WTC11 (cell line): ENCODE measurements at regions not wholly inside any gene's neighbourhood (a gene's known extent, or its start where the extent isn't known, plus 50 kb on each side); places are given as distances from the start of the nearest gene placed in this dataset.

ENCODE experiments used
- ATAC-seq: fragments of 200-7000 bp; cut with Tn5 transposase; 2 replicates; pipeline ENCODE4 v1.10.0; 2021; ENCODE audit warnings: mild to moderate bottlenecking, moderate library complexity
- CTCF ChIA-PET: fragments of 300-600 bp; sonication (Branson Sonifier 250); formaldehyde crosslinking; loops from one replicate; lab custom pipeline; 2021; ENCODE audit warnings: antibody characterized with exemption; lab: Charles Lee
- POLR2A ChIA-PET: fragments of 350-600 bp; sonication (Branson Sonifier 250); formaldehyde crosslinking; loops from one replicate; lab custom pipeline; 2021; ENCODE audit warnings: antibody characterized with exemption; lab: Charles Lee
- DNase-seq: peaks from one replicate; pipeline ENCODE4 v3.0.0; 2021; ENCODE audit warnings: low spot score
- H3K27ac Mint-ChIP-seq: 2 replicates; pipeline ENCODE4 v1.8.0; 2021; ENCODE audit warnings: mixed read lengths
- H3K27me3 Mint-ChIP-seq: 2 replicates; pipeline ENCODE4 v1.8.0; 2021; ENCODE audit warnings: low read depth, mild to moderate bottlenecking, moderate library complexity, mixed read lengths
- H3K36me3 Mint-ChIP-seq: 2 replicates; pipeline ENCODE4 v1.8.0; 2021; ENCODE audit warnings: mixed read lengths
- H3K4me1 Mint-ChIP-seq: 2 replicates; pipeline ENCODE4 v1.8.0; 2022; ENCODE audit warnings: mixed read lengths
- H3K4me3 Mint-ChIP-seq: 2 replicates; pipeline ENCODE4 v1.8.0; 2021; ENCODE audit warnings: mild to moderate bottlenecking, moderate library complexity, mixed read lengths
- H3K9me3 Mint-ChIP-seq: 2 replicates; pipeline ENCODE4 v1.8.0; 2021; ENCODE audit warnings: mixed read lengths
- CREM ChIP-seq: sonication (generic); formaldehyde crosslinking; IDR thresholded peaks from 2 replicates; pipeline ENCODE4 v1.8.1; 2022; ENCODE audit warnings: mild to moderate bottlenecking, missing genetic modification reagents, moderate library complexity
- ELF4 ChIP-seq: sonication (generic); formaldehyde crosslinking; IDR thresholded peaks from 2 replicates; pipeline ENCODE4 v1.8.1; 2022; ENCODE audit warnings: low read depth, mild to moderate bottlenecking, moderate library complexity, missing genetic modification reagents
- ETV6 ChIP-seq: sonication (generic); formaldehyde crosslinking; IDR thresholded peaks from 2 replicates; pipeline ENCODE4 v1.8.1; 2022; ENCODE audit warnings: mild to moderate bottlenecking, missing genetic modification reagents
- FOXP1 ChIP-seq: sonication (generic); formaldehyde crosslinking; IDR thresholded peaks from 2 replicates; pipeline ENCODE4 v1.8.0; 2022; ENCODE audit warnings: missing genetic modification reagents, mild to moderate bottlenecking, moderate library complexity, borderline replicate concordance
- GABPB1 ChIP-seq: sonication (generic); formaldehyde crosslinking; IDR thresholded peaks from 2 replicates; pipeline ENCODE4 v1.8.1; 2023; ENCODE audit warnings: mild to moderate bottlenecking, missing genetic modification reagents
- GTF2I ChIP-seq: fragments of 250-450 bp; sonication (Bioruptor Pico); conservative IDR thresholded peaks from 2 replicates; pipeline ENCODE4 v1.4.0; 2021; ENCODE audit warnings: mild to moderate bottlenecking
- IRF1 ChIP-seq: sonication (generic); formaldehyde crosslinking; IDR thresholded peaks from 2 replicates; pipeline ENCODE4 v1.8.0; 2023; ENCODE audit warnings: missing genetic modification reagents
- JAZF1 ChIP-seq: fragments of 250-450 bp; sonication (Bioruptor Pico); IDR thresholded peaks from 2 replicates; pipeline ENCODE4 v1.9.0; 2021; ENCODE audit warnings: moderate library complexity, mild to moderate bottlenecking, inconsistent platforms
- RORB ChIP-seq: fragments of 250-450 bp; sonication (Bioruptor Pico); IDR thresholded peaks from 2 replicates; pipeline ENCODE4 v1.9.0; 2021; ENCODE audit warnings: mild to moderate bottlenecking
- TEAD1 ChIP-seq: sonication (generic); formaldehyde crosslinking; IDR thresholded peaks from 2 replicates; pipeline ENCODE4 v1.8.0; 2022; ENCODE audit warnings: mild to moderate bottlenecking, missing genetic modification reagents
- TP53 ChIP-seq: sonication (generic); formaldehyde crosslinking; IDR thresholded peaks from 2 replicates; pipeline ENCODE4 v1.8.1; 2023; ENCODE audit warnings: mild to moderate bottlenecking, missing genetic modification reagents
- ZNF138 ChIP-seq: sonication (generic); formaldehyde crosslinking; conservative IDR thresholded peaks from 2 replicates; pipeline ENCODE4 v1.8.1; 2022; ENCODE audit warnings: mild to moderate bottlenecking, moderate library complexity, missing genetic modification reagents
- ZNF396 ChIP-seq: fragments of 250-450 bp; sonication (Bioruptor Pico); IDR thresholded peaks from 2 replicates; pipeline ENCODE4 v1.8.0; 2021; ENCODE audit warnings: mild to moderate bottlenecking, moderate library complexity, borderline replicate concordance
- ZNF416 ChIP-seq: fragments of 250-450 bp; sonication (Bioruptor Pico); IDR thresholded peaks from 2 replicates; pipeline ENCODE4 v1.9.0; 2021; ENCODE audit warnings: mild to moderate bottlenecking, inconsistent platforms
- ZNF423 ChIP-seq: fragments of 250-450 bp; sonication (Bioruptor Pico); IDR thresholded peaks from 2 replicates; pipeline ENCODE4 v2.1.2; 2022; ENCODE audit warnings: mild to moderate bottlenecking, moderate library complexity
- TF ChIP-seq, protein P1 (sequence below): sonication (generic); formaldehyde crosslinking; IDR thresholded peaks from 2 replicates; pipeline ENCODE4 v1.8.1; 2023; ENCODE audit warnings: mild to moderate bottlenecking, missing genetic modification reagents, borderline replicate concordance
- TF ChIP-seq, protein P2 (sequence below): fragments of 250-450 bp; sonication (Bioruptor Pico); IDR thresholded peaks from 2 replicates; pipeline ENCODE4 v1.9.0; 2021; ENCODE audit warnings: moderate library complexity, mild to moderate bottlenecking, inconsistent platforms, borderline replicate concordance
- TF ChIP-seq, protein P3 (sequence below): sonication (generic); formaldehyde crosslinking; IDR thresholded peaks from 2 replicates; pipeline ENCODE4 v1.8.1; 2022; ENCODE audit warnings: low read depth, missing genetic modification reagents, borderline replicate concordance
- TF ChIP-seq, protein P4 (sequence below): sonication (generic); formaldehyde crosslinking; conservative IDR thresholded peaks from 2 replicates; pipeline ENCODE4 v1.8.1; 2022; ENCODE audit warnings: mild to moderate bottlenecking, missing genetic modification reagents
- TF ChIP-seq, protein P5 (sequence below): sonication (generic); formaldehyde crosslinking; IDR thresholded peaks from 2 replicates; pipeline ENCODE4 v1.8.1; 2023; ENCODE audit warnings: mild to moderate bottlenecking, moderate library complexity, missing genetic modification reagents
- TF ChIP-seq, protein P6 (sequence below): fragments of 250-450 bp; sonication (Bioruptor Pico); conservative IDR thresholded peaks from 2 replicates; pipeline ENCODE4 v1.9.0; 2021; ENCODE audit warnings: mild to moderate bottlenecking

GRCh38 chr9:27800159-27800558 lies 226.9 kb upstream of the C9orf72 start (continued):
- TF ChIP-seq, protein P1, sequence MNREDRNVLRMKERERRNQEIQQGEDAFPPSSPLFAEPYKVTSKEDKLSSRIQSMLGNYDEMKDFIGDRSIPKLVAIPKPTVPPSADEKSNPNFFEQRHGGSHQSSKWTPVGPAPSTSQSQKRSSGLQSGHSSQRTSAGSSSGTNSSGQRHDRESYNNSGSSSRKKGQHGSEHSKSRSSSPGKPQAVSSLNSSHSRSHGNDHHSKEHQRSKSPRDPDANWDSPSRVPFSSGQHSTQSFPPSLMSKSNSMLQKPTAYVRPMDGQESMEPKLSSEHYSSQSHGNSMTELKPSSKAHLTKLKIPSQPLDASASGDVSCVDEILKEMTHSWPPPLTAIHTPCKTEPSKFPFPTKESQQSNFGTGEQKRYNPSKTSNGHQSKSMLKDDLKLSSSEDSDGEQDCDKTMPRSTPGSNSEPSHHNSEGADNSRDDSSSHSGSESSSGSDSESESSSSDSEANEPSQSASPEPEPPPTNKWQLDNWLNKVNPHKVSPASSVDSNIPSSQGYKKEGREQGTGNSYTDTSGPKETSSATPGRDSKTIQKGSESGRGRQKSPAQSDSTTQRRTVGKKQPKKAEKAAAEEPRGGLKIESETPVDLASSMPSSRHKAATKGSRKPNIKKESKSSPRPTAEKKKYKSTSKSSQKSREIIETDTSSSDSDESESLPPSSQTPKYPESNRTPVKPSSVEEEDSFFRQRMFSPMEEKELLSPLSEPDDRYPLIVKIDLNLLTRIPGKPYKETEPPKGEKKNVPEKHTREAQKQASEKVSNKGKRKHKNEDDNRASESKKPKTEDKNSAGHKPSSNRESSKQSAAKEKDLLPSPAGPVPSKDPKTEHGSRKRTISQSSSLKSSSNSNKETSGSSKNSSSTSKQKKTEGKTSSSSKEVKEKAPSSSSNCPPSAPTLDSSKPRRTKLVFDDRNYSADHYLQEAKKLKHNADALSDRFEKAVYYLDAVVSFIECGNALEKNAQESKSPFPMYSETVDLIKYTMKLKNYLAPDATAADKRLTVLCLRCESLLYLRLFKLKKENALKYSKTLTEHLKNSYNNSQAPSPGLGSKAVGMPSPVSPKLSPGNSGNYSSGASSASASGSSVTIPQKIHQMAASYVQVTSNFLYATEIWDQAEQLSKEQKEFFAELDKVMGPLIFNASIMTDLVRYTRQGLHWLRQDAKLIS (CRISPR knock-in tag), result no peak
- TF ChIP-seq, protein P2, sequence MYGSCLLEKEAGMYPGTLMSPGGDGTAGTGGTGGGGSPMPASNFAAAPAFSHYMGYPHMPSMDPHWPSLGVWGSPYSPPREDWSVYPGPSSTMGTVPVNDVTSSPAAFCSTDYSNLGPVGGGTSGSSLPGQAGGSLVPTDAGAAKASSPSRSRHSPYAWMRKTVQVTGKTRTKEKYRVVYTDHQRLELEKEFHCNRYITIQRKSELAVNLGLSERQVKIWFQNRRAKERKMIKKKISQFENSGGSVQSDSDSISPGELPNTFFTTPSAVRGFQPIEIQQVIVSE (CRISPR knock-in tag), result no peak
- TF ChIP-seq ZNF396 (no peak), ELF4 (no peak), RORB (no peak), GTF2I (CRISPR knock-in tag) (no peak), ETV6 (CRISPR knock-in tag) (no peak)
- TF ChIP-seq, protein P3, sequence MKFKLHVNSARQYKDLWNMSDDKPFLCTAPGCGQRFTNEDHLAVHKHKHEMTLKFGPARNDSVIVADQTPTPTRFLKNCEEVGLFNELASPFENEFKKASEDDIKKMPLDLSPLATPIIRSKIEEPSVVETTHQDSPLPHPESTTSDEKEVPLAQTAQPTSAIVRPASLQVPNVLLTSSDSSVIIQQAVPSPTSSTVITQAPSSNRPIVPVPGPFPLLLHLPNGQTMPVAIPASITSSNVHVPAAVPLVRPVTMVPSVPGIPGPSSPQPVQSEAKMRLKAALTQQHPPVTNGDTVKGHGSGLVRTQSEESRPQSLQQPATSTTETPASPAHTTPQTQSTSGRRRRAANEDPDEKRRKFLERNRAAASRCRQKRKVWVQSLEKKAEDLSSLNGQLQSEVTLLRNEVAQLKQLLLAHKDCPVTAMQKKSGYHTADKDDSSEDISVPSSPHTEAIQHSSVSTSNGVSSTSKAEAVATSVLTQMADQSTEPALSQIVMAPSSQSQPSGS (CRISPR knock-in tag), result no peak
- TF ChIP-seq, protein P4, sequence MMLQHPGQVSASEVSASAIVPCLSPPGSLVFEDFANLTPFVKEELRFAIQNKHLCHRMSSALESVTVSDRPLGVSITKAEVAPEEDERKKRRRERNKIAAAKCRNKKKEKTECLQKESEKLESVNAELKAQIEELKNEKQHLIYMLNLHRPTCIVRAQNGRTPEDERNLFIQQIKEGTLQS (CRISPR knock-in tag), result no peak

- ATAC-seq (no peak), DNase-seq (no peak)
- POLR2A ChIA-PET, result no interaction called here
- H3K9me3 Mint-ChIP-seq, result peaks cover under 1% of the 10 kb centered on the region; the same call in 1 of the 2 replicates
- H3K4me1 Mint-ChIP-seq, result no peaks in the 10 kb centered on the region
- no peak overlapping the region for H3K4me3 Mint-ChIP-seq
- no peak overlapping the region for H3K27ac Mint-ChIP-seq
- CTCF ChIA-PET, result interaction anchor here (1.4 kb wide), 1 partner anchor 13 kb away, joined by 5 read pairs; no protein-coding TSS in a partner anchor
- no peaks in the 10 kb centered on the region for H3K36me3 Mint-ChIP-seq
- H3K27me3 Mint-ChIP-seq, result no peaks in the 10 kb centered on the region
- TF ChIP-seq GABPB1 (CRISPR knock-in tag) (no peak), JAZF1 (CRISPR knock-in tag) (no peak), ZNF138 (no peak), RORB (no peak)
- TF ChIP-seq, protein P2 (CRISPR knock-in tag), result no peak
- TF ChIP-seq, all 79 proteins: peak for 0
Measured at GRCh38 chr9:27800692-27801370, 227.6 kb upstream of the C9orf72 start.

GRCh38 chr9:27801545-27801944 lies 228.3 kb upstream of the C9orf72 start:
- Mint-ChIP-seq H3K27ac (no peak overlapping the region), H3K36me3 (no peaks in the 10 kb centered on the region), H3K4me1 (no peaks in the 10 kb centered on the region), H3K27me3 (no peaks in the 10 kb centered on the region), H3K4me3 (no peak overlapping the region), H3K9me3 (no peaks in the 10 kb centered on the region)
- CTCF ChIA-PET, result no interaction called here
- POLR2A ChIA-PET, result no interaction called here
- DNase-seq (no peak), ATAC-seq (no peak)
- TF ChIP-seq, protein P5, sequence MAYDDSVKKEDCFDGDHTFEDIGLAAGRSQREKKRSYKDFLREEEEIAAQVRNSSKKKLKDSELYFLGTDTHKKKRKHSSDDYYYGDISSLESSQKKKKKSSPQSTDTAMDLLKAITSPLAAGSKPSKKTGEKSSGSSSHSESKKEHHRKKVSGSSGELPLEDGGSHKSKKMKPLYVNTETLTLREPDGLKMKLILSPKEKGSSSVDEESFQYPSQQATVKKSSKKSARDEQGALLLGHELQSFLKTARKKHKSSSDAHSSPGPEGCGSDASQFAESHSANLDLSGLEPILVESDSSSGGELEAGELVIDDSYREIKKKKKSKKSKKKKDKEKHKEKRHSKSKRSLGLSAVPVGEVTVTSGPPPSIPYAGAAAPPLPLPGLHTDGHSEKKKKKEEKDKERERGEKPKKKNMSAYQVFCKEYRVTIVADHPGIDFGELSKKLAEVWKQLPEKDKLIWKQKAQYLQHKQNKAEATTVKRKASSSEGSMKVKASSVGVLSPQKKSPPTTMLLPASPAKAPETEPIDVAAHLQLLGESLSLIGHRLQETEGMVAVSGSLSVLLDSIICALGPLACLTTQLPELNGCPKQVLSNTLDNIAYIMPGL (CRISPR knock-in tag), result no peak
- TF ChIP-seq, protein P6, sequence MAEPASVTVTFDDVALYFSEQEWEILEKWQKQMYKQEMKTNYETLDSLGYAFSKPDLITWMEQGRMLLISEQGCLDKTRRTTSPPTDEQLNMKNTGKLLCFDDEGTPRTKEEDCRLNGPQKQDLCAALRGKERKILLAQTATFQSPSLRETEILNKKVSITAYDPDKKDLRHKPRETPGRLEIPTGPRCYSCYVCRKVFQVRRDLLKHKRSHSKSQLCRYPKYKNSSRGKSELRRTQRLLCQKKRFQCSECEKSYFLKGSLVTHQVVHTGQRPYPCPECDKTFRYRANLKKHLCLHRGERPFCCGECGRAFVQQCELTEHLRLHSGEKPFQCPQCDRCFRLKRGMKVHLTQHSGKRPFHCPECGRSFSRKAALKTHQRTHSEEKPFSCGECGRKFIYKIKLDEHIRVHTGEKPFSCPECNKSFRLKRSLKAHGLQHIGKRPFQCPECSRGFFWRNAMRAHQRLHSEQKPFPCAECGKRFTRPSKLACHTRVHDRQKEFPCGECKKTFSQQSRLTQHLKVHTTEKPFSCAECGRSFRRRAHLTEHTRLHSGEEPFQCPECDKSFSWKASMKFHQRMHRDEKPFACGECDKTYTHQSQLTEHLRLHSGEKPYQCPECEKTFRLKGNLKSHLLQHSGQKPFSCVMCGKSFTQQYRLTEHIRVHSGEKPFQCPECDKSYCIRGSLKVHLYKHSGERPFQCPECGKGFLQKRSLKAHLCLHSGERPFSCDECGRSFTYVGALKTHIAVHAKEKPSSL, result no peak
- no peak for TF ChIP-seq ZNF423 (CRISPR knock-in tag)
- no peak for TF ChIP-seq IRF1 (CRISPR knock-in tag)
- TF ChIP-seq FOXP1 (CRISPR knock-in tag), result no peak
- TF ChIP-seq ZNF416 (CRISPR knock-in tag), result no peak
- no peak for TF ChIP-seq CREM (CRISPR knock-in tag)
- no peak for TF ChIP-seq TP53
- TF ChIP-seq TEAD1 (CRISPR knock-in tag), result no peak
